ENCODE measurements at regions not wholly inside any gene's neighbourhood (a gene's known extent, or its start where the extent isn't known, plus 50 kb on each side); places are given as distances from the start of the nearest gene placed in this dataset.

- no peaks in the 10 kb centered on the region for H3K9me3 Mint-ChIP-seq (ENCODE audit: insufficient read depth)
- Histone ChIP-seq H3K4me1 (ENCODE audit: control insufficient read depth in 2 of 2, insufficient read depth in 2 of 2, low read length in 2 of 2) (no peaks in the 10 kb centered on the region), H4K20me1 (ENCODE audit: control insufficient read depth, insufficient read depth, low read length, poor library complexity, severe bottlenecking) (no peaks in the 10 kb centered on the region), H2AFZ (ENCODE audit: insufficient read depth, low read depth, low read length, poor library complexity, severe bottlenecking) (no peak overlapping the region), H3K9me3 (ENCODE audit: control extremely low read depth in 1 of 3, control insufficient read depth in 2 of 3, insufficient read depth in 1 of 3, low read length in 2 of 3) (no peaks in the 10 kb centered on the region), H3K4me2 (replicated peaks; ENCODE audit: low read depth, low read length, poor library complexity, severe bottlenecking) (no peak overlapping the region), H3K27me3 (replicated peaks in 1 of 4; ENCODE audit: control extremely low read depth in 1 of 4, control insufficient read depth in 3 of 4, insufficient read depth in 4 of 4, low read length in 3 of 4) (no peaks in the 10 kb centered on the region), H3K36me3 (replicated peaks in 1 of 2; ENCODE audit: control extremely low read depth in 1 of 2, control insufficient read depth in 1 of 2, extremely low read depth in 1 of 2, insufficient read depth in 2 of 2, low read length in 1 of 2) (no peaks in the 10 kb centered on the region), H3K27ac (ENCODE audit: low read length in 2 of 2) (no peak overlapping the region), H3K79me2 (ENCODE audit: control insufficient read depth, insufficient read depth, low read length) (no peaks in the 10 kb centered on the region), H3K4me3 (ENCODE audit: control extremely low read depth in 1 of 5, extremely low read depth in 1 of 5, insufficient read depth in 1 of 5, low read depth in 2 of 5, low read length in 4 of 5) (no peak overlapping the region), H3K9ac (ENCODE audit: low read length) (no peak overlapping the region)
- no peak for ATAC-seq (ENCODE audit: low read depth)
- intact Hi-C loops (cut with micrococcal nuclease) = no loop called here
- peaks cover 16% of the 10 kb centered on the region for H3K27me3 Mint-ChIP-seq
- H3K27ac Mint-ChIP-seq = no peak overlapping the region
- DNase-seq = no peak
- no peak for TF ChIP-seq CTCF (IDR thresholded peaks at IDR 0.05)
- TF ChIP-seq EZH2 (IDR thresholded peaks at IDR 0.05; ENCODE audit: borderline replicate concordance, insufficient read depth, low read depth, low read length, poor library complexity, severe bottlenecking) = no peak
- POLR2A ChIA-PET = no interaction called here
- no peak overlapping the region for H3K4me3 Mint-ChIP-seq
- CTCF ChIA-PET = no interaction called here
- no peaks in the 10 kb centered on the region for H3K4me1 Mint-ChIP-seq
- WGBS (ENCODE audit: insufficient coverage) = 88% methylated on average over 5 of the region's 10 CpGs
These were observed 54.1 kb upstream of the WNT11 start for GRCh38 chr11:76260296-76260925.

GRCh38 chr11:76259299-76259908 lies 53.1 kb upstream of the WNT11 start:
- no peak for TF ChIP-seq CTCF (IDR thresholded peaks at IDR 0.05)
- Histone ChIP-seq H4K20me1 (ENCODE audit: control insufficient read depth, insufficient read depth, low read length, poor library complexity, severe bottlenecking) (no peaks in the 10 kb centered on the region), H3K79me2 (ENCODE audit: control insufficient read depth, insufficient read depth, low read length) (no peaks in the 10 kb centered on the region), H3K36me3 (replicated peaks in 1 of 2; ENCODE audit: control extremely low read depth in 1 of 2, control insufficient read depth in 1 of 2, extremely low read depth in 1 of 2, insufficient read depth in 2 of 2, low read length in 1 of 2) (no peaks in the 10 kb centered on the region), H3K9me3 (ENCODE audit: control extremely low read depth in 1 of 3, control insufficient read depth in 2 of 3, insufficient read depth in 1 of 3, low read length in 2 of 3) (no peaks in the 10 kb centered on the region), H3K4me2 (replicated peaks; ENCODE audit: low read depth, low read length, poor library complexity, severe bottlenecking) (no peak overlapping the region), H3K27me3 (replicated peaks in 1 of 4; ENCODE audit: control extremely low read depth in 1 of 4, control insufficient read depth in 3 of 4, insufficient read depth in 4 of 4, low read length in 3 of 4) (peaks cover 0 to 2% (median 0%) of the 10 kb centered on the region in 4 experiments), H2AFZ (ENCODE audit: insufficient read depth, low read depth, low read length, poor library complexity, severe bottlenecking) (no peak overlapping the region), H3K9ac (ENCODE audit: low read length) (no peak overlapping the region), H3K4me1 (ENCODE audit: control insufficient read depth in 2 of 2, insufficient read depth in 2 of 2, low read length in 2 of 2) (no peaks in the 10 kb centered on the region), H3K4me3 (ENCODE audit: control extremely low read depth in 1 of 5, extremely low read depth in 1 of 5, insufficient read depth in 1 of 5, low read depth in 2 of 5, low read length in 4 of 5) (no peak overlapping the region), H3K27ac (ENCODE audit: low read length in 2 of 2) (no peak overlapping the region)
- Mint-ChIP-seq H3K4me1 (no peaks in the 10 kb centered on the region), H3K27ac (no peak overlapping the region), H3K27me3 (peaks cover 17% of the 10 kb centered on the region), H3K4me3 (no peak overlapping the region), H3K9me3 (ENCODE audit: insufficient read depth) (no peaks in the 10 kb centered on the region)
- ATAC-seq (ENCODE audit: low read depth) (no peak), DNase-seq (no peak)
- CTCF ChIA-PET = no interaction called here
- POLR2A ChIA-PET = no interaction called here
- intact Hi-C loops (cut with micrococcal nuclease) = no loop called here
